T1000 (cell line): ENCODE measurements at regions not wholly inside any gene's neighbourhood (a gene's known extent, or its start where the extent isn't known, plus 50 kb on each side); places are given as distances from the start of the nearest gene placed in this dataset.

ENCODE experiments used
- DNase-seq: peaks from one replicate; lab custom pipeline; 2025; ENCODE audit warnings: mixed read lengths; lab: John Stamatoyannopoulos, UW

- DNase-seq = no peak
These were observed 470.3 kb downstream of the PTPRC start for GRCh38 chr1:199109160-199109559.

- DNase-seq = no peak
These were observed 473.5 kb downstream of the PTPRC start for GRCh38 chr1:199112365-199112764.

- DNase-seq = no peak
These were observed 474.5 kb downstream of the PTPRC start for GRCh38 chr1:199113265-199113869.

GRCh38 chr1:199116488-199116887 lies 477.6 kb downstream of the PTPRC start:
- DNase-seq = no peak

GRCh38 chr1:199121047-199121446 lies 482.2 kb downstream of the PTPRC start:
- DNase-seq = no peak

- no peak for DNase-seq
These were observed 483.2 kb downstream of the PTPRC start for GRCh38 chr1:199122085-199122484.

GRCh38 chr1:199122532-199123311 lies 483.9 kb downstream of the PTPRC start:
- peak; percentile 27 for DNase-seq

GRCh38 chr1:199123615-199124014 lies 484.8 kb downstream of the PTPRC start:
- DNase-seq = peak; percentile 44

- no peak for DNase-seq
These were observed 485.5 kb downstream of the PTPRC start for GRCh38 chr1:199124351-199124750.

- DNase-seq = no peak
These were observed 490.4 kb downstream of the PTPRC start for GRCh38 chr1:199129247-199129646.

GRCh38 chr1:199132006-199132405 lies 493.2 kb downstream of the PTPRC start:
- DNase-seq = no peak

GRCh38 chr1:199135901-199136300 lies 497.1 kb downstream of the PTPRC start:
- DNase-seq = no peak

- no peak for DNase-seq
These were observed 499.2 kb downstream of the PTPRC start for GRCh38 chr1:199138061-199138460.

GRCh38 chr1:199149591-199149990 lies 510.8 kb downstream of the PTPRC start:
- DNase-seq = no peak

- DNase-seq = no peak
These were observed 511.9 kb downstream of the PTPRC start for GRCh38 chr1:199150756-199151155.

- no peak for DNase-seq
These were observed 513.0 kb downstream of the PTPRC start for GRCh38 chr1:199151634-199152425.

- DNase-seq = no peak
These were observed 513.8 kb downstream of the PTPRC start for GRCh38 chr1:199152676-199153075.

- no peak for DNase-seq
These were observed 516.6 kb downstream of the PTPRC start for GRCh38 chr1:199155166-199156019.

- DNase-seq = peak; percentile 21
These were observed 518.7 kb downstream of the PTPRC start for GRCh38 chr1:199157494-199157893.

- DNase-seq = no peak
These were observed 521.9 kb downstream of the PTPRC start for GRCh38 chr1:199160521-199161318.

GRCh38 chr1:199161319-199161680 lies 522.5 kb downstream of the PTPRC start:
- no peak for DNase-seq
